K562 (cell line): ENCODE measurements at regions not wholly inside any gene's neighbourhood (a gene's known extent, or its start where the extent isn't known, plus 50 kb on each side); places are given as distances from the start of the nearest gene placed in this dataset.

ENCODE experiments used
- BCLAF1 ChIP-seq, 2 experiments: fragments of 450-650 bp in 1 of 2; IDR thresholded peaks; 2 replicates each; pipeline ENCODE4 v1.6.1; 2011 to 2017; ENCODE audit warnings: low read depth in 2 of 2, antibody characterized with exemption in 1 of 2, borderline replicate concordance in 1 of 2, low read length in 1 of 2, mild to moderate bottlenecking in 1 of 2, mixed read lengths in 1 of 2; ENCODE audit not compliant: control insufficient read depth in 1 of 2
- CSDE1 ChIP-seq, 2 experiments: fragments of 450-650 bp; IDR thresholded peaks; 2 replicates each; pipeline ENCODE4 v1.6.1; 2016; ENCODE audit warnings: mild to moderate bottlenecking in 1 of 2
- ELK3 ChIP-seq: fragments of 450-650 bp; formaldehyde crosslinking; IDR thresholded peaks from 2 replicates; pipeline ENCODE4 v1.4.0; 2020; ENCODE audit warnings: mild to moderate bottlenecking
- EWSR1 ChIP-seq: fragments of 450-650 bp; IDR thresholded peaks from 2 replicates; pipeline ENCODE4 v1.6.1; 2018; ENCODE audit warnings: borderline replicate concordance, mild to moderate bottlenecking, low read depth, moderate library complexity; ENCODE audit not compliant: partially characterized antibody
- NFIX ChIP-seq: fragments of 250-450 bp; sonication (Bioruptor Pico); IDR thresholded peaks from 2 replicates; pipeline ENCODE4 v1.4.0; 2020; ENCODE audit warnings: low read depth, mild to moderate bottlenecking, moderate library complexity
- NR2C2 ChIP-seq, 2 experiments: fragments of 200-800 bp in 1 of 2; sonication (Bioruptor generic) in 1 of 2; sonication (generic) in 1 of 2; formaldehyde crosslinking in 1 of 2; IDR thresholded peaks; 2 replicates each; pipeline versions ENCODE4 v1.6.1 to v1.8.0; 2016 to 2022; ENCODE audit warnings: mild to moderate bottlenecking in 1 of 2, missing compliant biosample characterization in 1 of 2, missing genetic modification characterization in 1 of 2, missing genetic modification reagents in 1 of 2
- SRSF1 ChIP-seq: fragments of 200-400 bp; formaldehyde crosslinking; IDR thresholded peaks from 2 replicates; pipeline ENCODE4 v1.6.1; 2017; ENCODE audit warnings: mild to moderate bottlenecking, low read depth, low read length, moderate library complexity
- USF1 ChIP-seq: sonication (generic); formaldehyde crosslinking; IDR thresholded peaks from 2 replicates; pipeline ENCODE4 v1.9.0; 2022; ENCODE audit warnings: mild to moderate bottlenecking, missing genetic modification reagents
- ZBTB40 ChIP-seq, 2 experiments: fragments of 450-650 bp in 1 of 2; sonication (generic) in 1 of 2; formaldehyde crosslinking in 1 of 2; IDR thresholded peaks; 2 replicates each; pipeline versions ENCODE4 v1.7.1 to v1.9.0; 2016 to 2022; ENCODE audit warnings: inconsistent platforms in 1 of 2, mild to moderate bottlenecking in 1 of 2, missing genetic modification reagents in 1 of 2
- ZEB2 ChIP-seq: fragments of 450-650 bp; IDR thresholded peaks from 2 replicates; pipeline ENCODE4 v1.6.1; 2016
- ZNF3 ChIP-seq: fragments of 250-450 bp; sonication (Bioruptor Pico); IDR thresholded peaks from 2 replicates; pipeline ENCODE4 v1.5.0; 2021; ENCODE audit warnings: mild to moderate bottlenecking, moderate library complexity
- ZNF445 ChIP-seq: fragments of 250-450 bp; sonication (Bioruptor Pico); IDR thresholded peaks from 2 replicates; pipeline ENCODE4 v1.4.0; 2020; ENCODE audit warnings: low read depth, mild to moderate bottlenecking, moderate library complexity

- TF ChIP-seq ZBTB40 (IDR thresholded peaks at IDR 0.05) (no peak), ZBTB40 (CRISPR knock-in tag; IDR thresholded peaks at IDR 0.05) (no peak), SRSF1 (no peak), ZNF3 (CRISPR knock-in tag) (no peak), NFIX (no peak), USF1 (no peak), ZNF445 (CRISPR knock-in tag) (no peak), EWSR1 (no peak), NR2C2 (CRISPR knock-in tag; IDR thresholded peaks at IDR 0.05) (no peak), NR2C2 (tag; IDR thresholded peaks at IDR 0.05) (no peak), ELK3 (CRISPR knock-in tag) (no peak), CSDE1 (IDR thresholded peaks at IDR 0.05) (no peak), BCLAF1 (IDR thresholded peaks at IDR 0.05; ENCODE audit: borderline replicate concordance in 1 of 2, control insufficient read depth in 1 of 2, low read depth in 2 of 2, low read length in 1 of 2) (no peak), ZEB2 (no peak)
Measured at GRCh38 chr11:86162239-86162638, 82.3 kb upstream of the EED start (continued).
